NCI-H1092 treated with DMSO at 0.1 percent for 48 hours (cell line): ENCODE measurements at regions not wholly inside any gene's neighbourhood (a gene's known extent, or its start where the extent isn't known, plus 50 kb on each side); places are given as distances from the start of the nearest gene placed in this dataset.
"Not testable (repeated sequence)": the region's sequence is repeated elsewhere in the genome, so short reads cannot be mapped to it uniquely, and the experiment has no call there.

ENCODE experiments used
- DNase-seq: peaks from one replicate; lab custom pipeline; 2025; lab: John Stamatoyannopoulos, UW

DNA sequence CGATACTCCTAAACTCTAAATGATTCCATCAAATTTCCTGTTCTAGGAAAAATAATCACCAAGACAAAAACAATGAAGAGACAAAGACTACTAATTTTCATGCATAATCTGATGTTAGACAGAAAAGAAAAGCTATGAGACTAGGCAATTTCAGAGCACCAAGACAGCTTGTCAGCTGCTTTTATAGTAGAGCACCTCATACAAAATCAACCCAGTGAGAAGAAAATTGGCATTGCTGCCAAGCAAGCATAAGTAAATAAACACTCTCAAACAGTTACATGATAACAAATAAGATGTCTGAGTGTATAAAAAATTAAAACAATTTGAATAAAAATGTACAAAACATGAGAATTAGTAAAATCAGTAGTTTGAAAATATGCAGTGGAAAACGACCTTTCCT is 1544.6 kb downstream of the C4orf33 start:
- peak; percentile 21 for DNase-seq

DNA sequence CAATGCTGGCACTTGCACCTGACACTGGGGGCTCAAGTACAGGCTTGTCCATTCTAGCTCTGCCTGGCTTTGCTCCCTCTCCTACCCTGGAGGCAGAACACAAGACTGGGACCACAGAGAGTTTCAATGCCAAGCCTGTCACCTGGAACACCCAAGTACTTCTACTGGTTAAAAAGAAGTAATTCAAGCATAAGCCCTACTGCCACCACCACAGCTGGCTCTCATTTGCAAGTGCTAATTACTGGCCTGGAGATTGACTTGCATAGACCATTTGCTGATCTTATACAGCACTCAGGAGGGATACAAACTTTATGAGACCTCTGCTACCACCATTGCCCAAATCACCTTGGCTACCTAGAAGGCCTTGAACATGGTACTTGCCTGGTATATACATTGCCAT is 1550.9 kb downstream of the C4orf33 start:
- no peak for DNase-seq

DNA sequence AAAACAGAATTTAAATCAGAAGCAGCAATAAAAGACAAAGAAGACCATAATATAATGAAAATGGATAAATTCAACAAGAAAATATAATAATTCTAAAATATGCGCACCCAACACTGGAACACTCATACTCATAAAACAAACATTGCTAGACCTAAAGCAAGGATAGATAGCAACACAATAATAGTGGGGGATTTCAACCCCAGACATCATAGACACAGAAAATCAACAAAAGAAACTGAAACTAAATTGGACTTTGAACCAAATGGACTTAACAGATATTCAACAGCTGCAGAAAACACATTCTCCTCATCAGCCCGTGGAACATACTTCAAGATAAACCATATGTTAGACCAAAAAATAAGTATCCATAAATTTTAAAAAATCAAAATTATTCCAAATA is 1552.6 kb downstream of the C4orf33 start:
- DNase-seq, result no peak

DNA sequence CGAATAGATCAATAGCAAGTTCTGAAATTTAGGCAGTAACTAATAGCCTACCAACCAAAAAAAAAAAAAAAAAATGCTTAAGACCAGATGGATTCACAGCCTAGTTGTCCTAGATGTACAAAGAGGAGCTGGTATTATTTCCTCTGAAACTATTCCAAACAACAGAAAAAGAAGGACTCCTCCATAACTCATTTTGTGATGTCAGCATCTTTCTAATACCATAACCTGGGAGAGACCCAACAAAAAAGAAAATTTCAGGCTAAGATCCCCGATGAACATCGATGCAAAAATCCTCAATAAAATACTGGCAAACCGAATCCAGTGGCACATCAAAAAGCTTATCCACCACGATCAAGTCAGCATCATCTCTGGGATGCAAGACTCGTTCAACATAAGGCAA is 1557.9 kb downstream of the C4orf33 start:
- DNase-seq, result no peak

DNA sequence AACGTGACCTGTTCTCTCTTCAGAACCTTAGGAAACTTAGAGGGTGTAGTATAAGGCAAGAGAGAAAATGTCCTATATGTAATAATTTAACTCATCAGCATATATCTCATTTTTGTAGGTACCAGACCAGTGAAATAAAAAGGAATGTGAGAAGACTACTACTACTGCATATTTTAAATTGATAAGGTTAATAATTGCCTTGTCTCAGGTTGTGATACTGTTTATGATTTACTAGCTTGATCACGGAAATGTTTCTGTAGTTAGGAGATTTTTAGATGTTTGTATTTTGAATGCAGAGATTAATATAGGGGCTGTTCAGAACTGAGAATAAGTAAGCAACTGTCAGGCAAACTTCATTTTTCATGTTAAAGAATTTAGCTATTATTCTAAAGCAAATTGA is 1563.4 kb downstream of the C4orf33 start:
- DNase-seq, result no peak

DNA sequence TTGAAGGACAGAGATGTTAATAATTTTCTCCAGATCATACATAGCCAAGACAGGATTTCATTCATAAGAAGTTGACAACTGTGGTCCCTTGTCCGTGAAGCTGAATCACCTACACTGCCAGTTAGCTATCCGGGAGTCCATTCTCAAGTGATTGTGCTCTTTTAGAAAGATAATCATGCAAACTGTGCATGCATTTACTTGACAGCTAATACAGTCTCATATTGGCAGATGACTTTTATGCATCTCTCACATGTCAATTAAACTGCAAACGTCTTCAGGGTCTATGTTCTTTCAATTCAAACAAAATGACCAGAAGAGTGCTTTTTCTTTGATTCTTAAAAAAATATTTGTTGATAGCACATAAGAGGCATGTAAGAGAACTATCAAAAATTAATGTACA is 1572.9 kb downstream of the C4orf33 start:
- DNase-seq, result no peak

DNA sequence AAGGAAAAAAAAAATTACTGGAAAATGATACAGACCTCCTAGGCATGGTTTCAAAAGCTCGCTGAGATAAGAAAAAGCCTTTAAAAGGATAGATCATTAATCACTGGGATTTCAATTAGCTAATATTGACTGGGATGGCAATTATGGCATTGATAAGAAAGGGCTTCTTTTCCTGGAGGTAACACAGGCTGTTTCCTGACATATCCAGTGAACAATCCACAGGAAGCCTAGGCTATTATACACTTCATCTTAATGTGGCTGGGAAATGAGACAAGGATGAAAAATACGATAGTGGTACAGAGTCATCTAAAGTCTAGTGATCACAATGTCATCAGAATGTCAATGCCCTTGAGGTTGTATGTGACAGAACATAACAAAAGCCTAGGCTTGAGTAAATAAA is 1579.3 kb downstream of the C4orf33 start:
- no peak for DNase-seq

DNA sequence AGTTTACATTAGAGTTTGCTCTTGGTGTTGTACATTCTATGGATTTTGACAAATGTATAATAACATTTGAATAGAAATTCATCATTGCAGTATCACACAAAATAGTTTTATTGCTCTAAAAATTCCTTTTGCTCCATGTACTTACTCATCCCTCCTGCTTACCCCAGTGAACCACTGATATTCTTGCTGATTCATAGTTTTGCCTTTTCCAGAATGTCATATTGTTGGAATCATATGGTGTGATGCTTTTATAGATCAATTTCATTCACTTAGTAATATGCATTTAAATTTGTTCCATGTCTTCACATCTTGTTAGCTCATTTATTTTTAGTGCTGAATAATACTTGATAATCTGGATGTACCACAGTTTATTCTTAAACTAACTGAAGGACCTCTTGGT is 1593.2 kb downstream of the C4orf33 start:
- DNase-seq, result no peak

DNA sequence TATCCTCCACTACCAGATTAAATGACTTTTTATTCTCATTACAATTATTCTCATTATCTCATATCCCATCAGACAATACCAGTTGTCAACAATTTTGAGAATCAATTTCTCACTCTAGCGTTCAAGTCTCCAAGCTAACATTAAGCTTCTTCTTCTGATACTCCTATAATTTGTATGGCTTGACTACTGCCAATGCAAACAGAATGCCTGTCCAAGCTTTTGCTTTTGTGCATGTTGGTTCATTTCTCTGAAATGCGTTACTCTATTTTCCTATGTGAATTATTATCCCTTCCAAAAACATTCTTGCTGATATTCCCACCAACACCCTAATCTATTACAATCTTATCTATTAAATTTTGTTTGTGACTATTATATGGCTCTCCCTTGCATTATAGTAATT is 1602.3 kb downstream of the C4orf33 start:
- no peak for DNase-seq

DNA sequence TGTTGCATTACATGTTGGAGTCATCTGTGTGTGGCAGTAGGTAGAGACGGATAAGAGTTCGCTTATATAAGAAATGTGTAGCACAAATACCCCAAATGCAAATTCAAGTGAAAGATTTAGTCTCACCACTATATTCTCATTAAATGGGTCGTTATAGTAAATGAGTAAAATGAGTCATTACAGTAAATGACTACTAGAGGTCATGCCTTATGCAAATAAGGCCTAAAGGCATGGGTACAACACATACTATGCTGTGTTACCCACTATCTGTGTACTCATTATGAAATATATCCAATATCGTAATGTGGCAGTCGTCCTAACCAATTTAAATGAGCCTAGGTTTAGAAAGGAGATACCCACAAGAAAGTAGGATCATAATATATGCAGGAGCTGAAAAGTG is 1603.1 kb downstream of the C4orf33 start:
- DNase-seq, result no peak

DNA sequence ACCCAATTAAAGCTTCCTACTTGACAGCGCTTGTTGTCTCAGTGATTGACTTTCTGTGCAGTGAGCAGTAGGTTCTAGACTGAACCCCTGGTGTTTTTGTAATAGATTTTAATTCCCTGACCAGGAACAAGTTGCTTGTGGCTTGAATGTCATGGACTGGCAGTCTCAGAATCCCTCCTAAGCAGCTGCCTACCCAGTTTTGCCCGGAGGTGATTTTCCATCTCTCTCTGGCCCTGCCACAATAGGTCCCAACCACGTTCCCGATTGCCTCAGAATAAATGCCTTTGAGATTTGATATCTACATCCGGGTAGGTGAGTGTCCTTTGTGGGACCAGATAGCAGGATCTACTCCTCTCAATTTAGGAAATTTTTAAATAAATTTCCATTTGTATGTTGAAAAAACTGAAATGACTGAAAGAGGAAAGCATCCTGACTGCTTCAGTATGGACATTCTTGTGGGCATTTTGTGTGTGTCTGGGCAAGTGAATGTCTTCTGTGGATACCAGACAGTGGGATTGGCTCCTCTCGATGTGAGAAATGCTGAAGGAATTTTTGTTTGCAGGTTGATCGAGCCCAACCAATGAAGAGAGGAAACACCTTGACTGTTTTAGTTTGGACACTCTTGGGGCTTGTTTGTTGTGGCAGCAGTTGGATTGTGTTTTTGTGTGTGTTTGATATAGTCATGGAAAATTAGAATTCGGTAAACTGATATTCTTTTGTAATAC is 1607.4 kb downstream of the C4orf33 start:
- DNase-seq, result no peak

DNA sequence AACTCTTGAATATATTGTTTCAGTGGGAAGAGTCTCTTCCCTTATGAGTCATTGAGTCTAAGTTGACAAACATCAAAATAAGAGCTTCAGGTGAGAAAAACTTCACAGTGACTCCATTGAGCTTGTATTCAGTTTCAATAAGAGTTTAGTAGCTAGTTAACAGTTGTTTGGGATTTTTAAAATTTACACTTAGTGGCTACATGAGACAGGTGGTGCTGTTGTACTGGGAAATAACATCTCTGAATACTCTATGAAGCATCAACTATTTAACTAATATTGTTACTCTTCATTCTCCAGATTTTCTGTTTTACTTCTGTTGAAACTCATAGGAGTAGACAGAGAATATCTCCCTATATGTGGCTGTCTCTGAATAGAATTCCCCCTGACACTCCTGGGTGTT is 1609.1 kb downstream of the C4orf33 start:
- no peak for DNase-seq

DNA sequence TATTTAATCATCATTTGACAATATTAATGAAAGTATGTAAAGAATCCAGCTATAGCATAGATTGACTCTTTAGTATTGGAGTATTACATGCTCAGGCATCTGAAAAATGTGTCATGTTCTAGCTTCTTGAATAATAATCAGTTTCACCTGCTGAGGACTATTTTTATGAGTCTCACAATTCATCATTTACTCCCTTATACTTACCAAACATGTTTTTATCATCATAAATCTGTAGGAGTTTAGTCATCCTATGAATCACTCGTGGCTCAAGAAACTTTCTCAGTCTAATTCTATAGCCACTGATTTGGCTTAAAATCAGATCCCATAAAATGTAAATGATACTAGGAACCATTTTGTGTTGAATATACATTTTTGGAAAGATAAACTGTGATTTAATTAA is 1616.1 kb downstream of the C4orf33 start:
- no peak for DNase-seq

DNA sequence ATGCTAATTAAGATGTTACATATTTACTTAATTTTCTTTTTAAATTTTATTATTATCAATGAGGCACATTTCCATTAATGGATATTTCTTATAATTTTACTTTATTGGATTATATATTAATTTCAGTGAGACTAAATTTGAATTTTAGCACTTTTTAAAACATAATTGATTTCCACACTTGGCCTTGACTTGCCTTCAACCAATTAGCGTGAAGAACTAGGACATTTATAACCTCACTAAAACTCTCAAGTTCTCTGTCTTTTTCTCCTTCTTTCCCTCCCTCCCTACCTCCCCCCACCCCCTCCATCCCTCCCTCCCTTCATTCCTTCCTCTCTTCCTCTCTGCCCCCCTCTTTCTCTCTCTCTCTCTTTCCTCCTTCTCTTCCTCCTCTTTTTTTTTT is 1618.1 kb downstream of the C4orf33 start:
- DNase-seq, result no peak

DNA sequence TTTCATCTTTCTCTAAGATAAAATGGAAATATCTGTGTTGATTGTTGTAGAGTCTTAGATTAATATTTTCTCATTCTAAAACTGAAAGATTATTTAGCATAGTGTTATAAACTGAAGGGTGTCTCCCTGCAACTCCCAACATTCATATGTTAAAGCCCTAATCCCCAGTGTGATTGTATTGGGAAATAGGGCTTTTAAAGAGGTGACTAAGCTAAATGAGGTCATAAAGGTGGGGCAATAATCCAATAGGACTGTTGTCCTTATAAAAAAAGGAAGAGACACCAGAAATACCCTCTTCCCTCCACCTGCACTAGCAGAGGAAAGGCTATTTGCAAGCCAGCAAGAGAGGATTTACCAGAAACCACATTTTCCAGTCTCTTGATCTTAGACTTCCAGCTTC is 1626.4 kb downstream of the C4orf33 start:
- DNase-seq, result no peak

DNA sequence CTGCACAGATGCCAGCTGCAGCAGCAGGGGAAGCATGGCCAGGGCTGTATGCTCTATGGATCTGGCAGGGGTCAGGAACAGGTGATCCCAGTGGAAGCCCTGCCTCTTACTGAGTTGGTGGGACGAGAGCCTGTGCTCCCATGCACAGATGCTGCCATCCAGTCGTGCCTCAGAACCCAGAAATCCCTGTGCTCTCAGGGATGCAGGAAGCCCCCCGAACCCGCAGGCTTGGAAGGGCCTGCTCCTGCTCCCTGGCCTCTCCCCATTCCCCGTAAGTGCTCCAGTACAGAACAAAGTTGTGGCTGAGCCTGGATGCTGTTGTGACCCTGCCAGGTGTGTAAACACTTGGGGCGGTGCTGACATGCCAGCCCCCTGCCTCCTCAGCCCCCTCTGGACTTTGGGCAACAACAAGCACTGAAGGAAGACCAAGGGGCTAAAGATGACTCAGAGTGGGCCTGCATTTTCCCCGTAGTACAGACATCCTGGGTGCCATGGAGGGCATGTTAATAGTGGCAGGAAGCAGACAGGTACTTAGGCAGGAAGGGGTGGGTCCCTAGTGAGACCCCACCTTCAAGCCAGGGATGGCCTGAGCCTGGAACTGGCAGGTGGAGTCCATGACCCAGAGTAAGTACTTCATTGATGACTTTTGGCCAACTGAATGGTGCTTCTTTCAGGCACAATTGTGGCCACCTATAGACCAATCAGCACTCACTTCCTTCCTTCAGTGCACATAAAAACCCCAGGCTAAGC is 1640.7 kb downstream of the C4orf33 start:
- DNase-seq, result no peak

DNA sequence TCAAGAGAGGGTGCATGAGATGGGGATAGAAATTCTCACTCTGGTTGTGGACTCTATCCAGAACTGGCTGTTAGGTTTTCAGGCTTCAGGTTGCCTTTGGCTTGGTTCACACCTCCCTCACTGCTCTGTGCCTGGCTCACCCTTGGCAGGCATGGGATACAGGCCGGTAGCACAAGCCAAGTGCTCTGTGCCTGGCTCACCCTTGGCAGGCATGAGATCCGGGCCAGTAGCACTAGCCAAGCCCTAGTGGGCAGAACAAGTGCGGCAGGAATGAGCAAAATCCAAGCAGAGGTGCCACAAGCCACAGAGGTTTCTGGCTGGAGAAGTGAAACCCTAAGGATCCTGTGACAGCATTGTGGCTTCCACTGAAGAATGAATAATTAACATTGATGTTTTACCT is 1642.3 kb downstream of the C4orf33 start:
- no peak for DNase-seq

DNA sequence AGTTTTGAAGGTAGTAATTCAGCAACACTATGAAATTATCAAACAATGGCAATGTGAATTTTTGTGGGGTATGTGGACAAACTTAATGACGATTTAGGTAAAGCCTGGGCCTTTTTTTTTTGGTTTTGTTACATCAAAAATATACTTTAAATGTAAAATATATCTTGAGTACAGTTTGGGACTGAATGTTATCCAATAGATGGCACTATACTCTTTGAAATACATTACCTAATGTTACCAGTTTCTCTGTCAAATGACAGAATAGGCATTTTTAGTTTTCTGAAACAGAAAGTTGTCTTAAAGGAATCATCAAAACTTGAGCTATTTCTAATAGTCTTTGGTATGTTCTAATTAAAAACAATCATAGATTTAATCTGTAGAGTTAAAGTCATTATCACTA is 1651.9 kb downstream of the C4orf33 start:
- DNase-seq, result peak; percentile 13

DNA sequence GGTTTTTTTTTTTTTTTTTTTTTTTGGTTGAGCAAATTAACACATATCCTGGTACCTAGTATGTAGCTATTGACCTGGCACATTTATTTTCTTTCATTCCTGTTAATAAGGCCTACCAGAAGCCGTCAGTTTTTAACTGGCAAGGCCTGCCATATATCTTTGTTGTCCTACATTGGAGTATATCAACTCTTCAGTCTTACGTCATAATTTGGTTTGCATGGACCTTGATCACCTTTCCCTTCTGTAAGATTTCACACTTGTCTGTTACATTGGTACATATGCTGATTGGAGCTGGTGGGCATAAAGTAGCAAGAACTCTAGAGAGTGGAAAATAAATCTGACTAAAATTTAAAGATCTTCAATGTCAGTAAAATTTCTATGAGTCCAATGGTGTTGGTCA is 1658.0 kb downstream of the C4orf33 start:
- no peak for DNase-seq

DNA sequence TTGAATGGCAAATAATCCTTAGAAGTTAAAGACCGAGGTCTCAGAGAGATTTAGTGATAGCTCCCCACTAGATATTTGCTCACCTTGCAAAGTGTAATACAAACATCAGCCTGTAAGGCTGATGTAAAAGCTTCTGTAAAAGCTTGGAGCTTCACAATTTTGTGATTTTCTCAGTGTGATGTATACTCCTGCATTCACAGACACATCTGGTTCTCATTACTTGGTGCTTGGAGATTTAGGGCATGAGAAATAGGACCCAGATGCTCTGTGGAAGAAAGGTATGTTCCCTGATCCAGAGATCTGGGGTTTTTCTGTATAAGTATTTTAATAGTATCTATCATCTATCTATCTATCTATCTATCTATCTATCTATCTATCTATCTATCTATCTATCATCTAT is 1664.3 kb downstream of the C4orf33 start:
- DNase-seq, result no peak

DNA sequence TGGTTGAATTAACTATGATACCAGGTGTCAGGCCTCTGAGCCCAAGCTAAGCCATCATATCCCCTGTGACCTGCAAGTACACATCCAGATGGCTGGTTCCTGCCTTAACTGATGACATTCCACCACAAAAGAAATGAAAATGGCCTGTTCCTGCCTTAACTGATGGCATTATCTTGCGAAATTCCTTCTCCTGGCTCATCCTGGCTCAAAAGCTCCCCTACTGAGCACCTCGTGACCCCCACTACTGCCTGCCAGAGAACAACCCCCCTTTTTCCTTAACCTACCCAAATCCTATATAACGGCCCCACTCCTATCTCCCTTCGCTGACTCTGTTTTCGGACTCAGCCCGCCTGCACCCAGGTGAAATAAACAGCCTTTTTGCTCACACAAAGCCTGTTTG is 1671.4 kb downstream of the C4orf33 start:
- DNase-seq, result not testable (repeated sequence)

DNA sequence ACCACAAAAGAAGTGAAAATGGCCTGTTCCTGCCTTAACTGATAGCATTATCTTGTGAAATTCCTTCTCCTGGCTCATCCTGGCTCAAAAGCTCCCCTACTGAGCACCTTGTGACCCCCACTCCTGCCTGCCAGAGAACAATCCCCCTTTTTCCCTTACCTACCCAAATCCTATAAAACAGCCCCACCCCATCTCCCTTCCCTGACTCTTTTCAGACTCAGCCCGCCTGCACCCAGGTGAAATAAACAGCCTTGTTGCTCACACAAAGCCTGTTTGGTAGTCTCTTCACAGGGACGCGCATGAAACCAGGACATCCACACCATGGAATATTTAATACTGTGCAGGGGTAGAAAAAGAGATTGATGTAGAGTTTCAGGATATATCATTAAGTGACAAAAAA is 1677.0 kb downstream of the C4orf33 start:
- not testable (repeated sequence) for DNase-seq

DNA sequence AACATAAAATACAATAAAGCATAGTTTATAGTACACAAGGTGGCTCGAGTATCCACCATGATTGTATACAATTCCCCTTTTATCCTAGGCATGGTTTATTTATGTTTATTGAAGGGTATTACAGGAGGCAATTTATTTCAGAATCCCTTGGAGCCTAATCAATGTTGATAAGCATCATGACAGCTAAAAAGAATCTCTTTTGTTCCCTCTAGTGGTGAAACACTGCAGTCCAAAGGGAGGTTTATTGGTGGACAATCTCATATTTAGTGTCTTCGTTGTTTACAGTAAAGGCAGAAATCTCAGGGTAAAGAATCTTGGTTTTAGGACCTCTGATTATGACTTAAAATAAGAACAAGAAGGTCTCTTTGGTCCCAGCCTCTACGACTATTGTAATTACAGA is 1712.5 kb downstream of the C4orf33 start:
- DNase-seq, result peak; percentile 30
